Activated CD8-positive, alpha-beta memory T cell treated with anti-CD3 and anti-CD28 coated beads, Interleukin-2, amount 50 U/mL, for 1 hour (primary cell): ENCODE measurements at regions not wholly inside any gene's neighbourhood (a gene's known extent, or its start where the extent isn't known, plus 50 kb on each side); places are given as distances from the start of the nearest gene placed in this dataset.
"Not testable (repeated sequence)": the region's sequence is repeated elsewhere in the genome, so short reads cannot be mapped to it uniquely, and the experiment has no call there.

ENCODE experiments used
- DNase-seq: peaks from one replicate; pipeline ENCODE4 v3.0.0-alpha.2; 2020; ENCODE audit errors: extremely low read depth

- no peak for DNase-seq
These were observed 207.7 kb upstream of the CFAP20DC start for GRCh38 chr3:59257506-59257905.

- no peak for DNase-seq
These were observed 206.4 kb upstream of the CFAP20DC start for GRCh38 chr3:59256230-59256629.

- DNase-seq = no peak
These were observed 205.2 kb upstream of the CFAP20DC start for GRCh38 chr3:59254976-59255375.

GRCh38 chr3:59254433-59254832 is 204.6 kb upstream of the CFAP20DC start:
- DNase-seq = no peak

GRCh38 chr3:59253523-59253922 is 203.7 kb upstream of the CFAP20DC start:
- no peak for DNase-seq

- DNase-seq = no peak
These were observed 202.0 kb upstream of the CFAP20DC start for GRCh38 chr3:59251869-59252268.

- DNase-seq = no peak
These were observed 200.8 kb upstream of the CFAP20DC start for GRCh38 chr3:59250600-59250999.

GRCh38 chr3:59249698-59250361 is 200.0 kb upstream of the CFAP20DC start:
- no peak for DNase-seq

GRCh38 chr3:59249004-59249403 is 199.2 kb upstream of the CFAP20DC start:
- DNase-seq = no peak

GRCh38 chr3:59247402-59247841 is 197.6 kb upstream of the CFAP20DC start:
- DNase-seq = no peak

GRCh38 chr3:59246719-59247401 is 197.0 kb upstream of the CFAP20DC start:
- no peak for DNase-seq

- DNase-seq = no peak
These were observed 196.2 kb upstream of the CFAP20DC start for GRCh38 chr3:59245859-59246501.

- no peak for DNase-seq
These were observed 195.6 kb upstream of the CFAP20DC start for GRCh38 chr3:59245300-59245858.

- no peak for DNase-seq
These were observed 194.5 kb upstream of the CFAP20DC start for GRCh38 chr3:59244343-59244742.

GRCh38 chr3:59243476-59243875 is 193.7 kb upstream of the CFAP20DC start:
- DNase-seq = no peak

GRCh38 chr3:59240666-59241255 is 190.9 kb upstream of the CFAP20DC start:
- DNase-seq = no peak

GRCh38 chr3:59237121-59237520 is 187.3 kb upstream of the CFAP20DC start:
- no peak for DNase-seq

- DNase-seq = no peak
These were observed 185.8 kb upstream of the CFAP20DC start for GRCh38 chr3:59235634-59236012.

GRCh38 chr3:59234884-59235633 is 185.2 kb upstream of the CFAP20DC start:
- DNase-seq = no peak

GRCh38 chr3:59230379-59230778 is 180.6 kb upstream of the CFAP20DC start:
- not testable (repeated sequence) for DNase-seq

- DNase-seq = no peak
These were observed 164.0 kb upstream of the CFAP20DC start for GRCh38 chr3:59213860-59214259.
